ENCODE measurements at regions not wholly inside any gene's neighbourhood (a gene's known extent, or its start where the extent isn't known, plus 50 kb on each side); places are given as distances from the start of the nearest gene placed in this dataset.

GRCh38 chr4:147328189-147328588 is 152.7 kb upstream of the EDNRA start:
- TF ChIP-seq CREB5 (CRISPR knock-in tag; IDR thresholded peaks at IDR 0.05; ENCODE audit: low read depth) (no peak), RARB (CRISPR knock-in tag; IDR thresholded peaks at IDR 0.05) (no peak), OSR1 (CRISPR knock-in tag; IDR thresholded peaks at IDR 0.05) (no peak), TOX (CRISPR knock-in tag; IDR thresholded peaks at IDR 0.05; ENCODE audit: borderline replicate concordance) (no peak), PATZ1 (CRISPR knock-in tag; IDR thresholded peaks at IDR 0.05; ENCODE audit: borderline replicate concordance) (no peak), TSHZ2 (CRISPR knock-in tag; IDR thresholded peaks at IDR 0.05) (no peak)
